Right lobe of liver (tissue), 4 donors: ENCODE measurements at regions not wholly inside any gene's neighbourhood (a gene's known extent, or its start where the extent isn't known, plus 50 kb on each side); places are given as distances from the start of the nearest gene placed in this dataset.

Source experiments
- CTCF ChIP-seq, 4 donors: fragments of 200-600 bp in 3 of 4; fragments of 450-650 bp in 1 of 4; IDR thresholded peaks; one replicate each; pipeline versions ENCODE4 v1.5.1 to v1.8.0; 2016 to 2022; ENCODE audit warnings: antibody characterized with exemption in 4 of 4, mild to moderate bottlenecking in 2 of 4
- POLR2A ChIP-seq: fragments of 450-650 bp; IDR thresholded peaks from one replicate; pipeline ENCODE4 v1.6.1; 2017; ENCODE audit warnings: antibody characterized with exemption, mild to moderate bottlenecking
- donor health status: DM: no; HTN: no; CAD: no.
- donor health status: DM: no; HTN: no; CAD: no.
- donor health status: DM: no; HTN: yes; CAD: no.

GRCh38 chr12:82596483-82596882 lies 90.2 kb upstream of the TMTC2 start:
- TF ChIP-seq CTCF (IDR thresholded peaks at IDR 0.05) (no peak), POLR2A (no peak)
